B cell (primary cell): ENCODE measurements at regions not wholly inside any gene's neighbourhood (a gene's known extent, or its start where the extent isn't known, plus 50 kb on each side); places are given as distances from the start of the nearest gene placed in this dataset.

ENCODE experiments used
- CTCF ChIP-seq: fragments of 200-600 bp; IDR thresholded peaks from one replicate; pipeline ENCODE4 v1.8.0; 2022; ENCODE audit warnings: antibody characterized with exemption, mild to moderate bottlenecking
- EZH2 ChIP-seq: IDR thresholded peaks from 2 replicates; pipeline ENCODE4 v1.6.1; 2012; ENCODE audit warnings: borderline replicate concordance, low read depth, mild to moderate bottlenecking, moderate library complexity, low read length; ENCODE audit not compliant: insufficient read depth, poor library complexity, severe bottlenecking

GRCh38 chr10:130337696-130338635, 201.8 kb downstream of the GLRX3 start:
- TF ChIP-seq CTCF (no peak), EZH2 (no peak)
